HG03378 (cell line): ENCODE measurements at regions not wholly inside any gene's neighbourhood (a gene's known extent, or its start where the extent isn't known, plus 50 kb on each side); places are given as distances from the start of the nearest gene placed in this dataset.

Experiments used
- ATAC-seq: cut with Tn5 transposase; IDR thresholded peaks from one replicate; pipeline ENCODE4 v1.9.1; 2021; ENCODE audit warnings: mild to moderate bottlenecking, moderate library complexity; ENCODE audit not compliant: unreplicated experiment

DNA sequence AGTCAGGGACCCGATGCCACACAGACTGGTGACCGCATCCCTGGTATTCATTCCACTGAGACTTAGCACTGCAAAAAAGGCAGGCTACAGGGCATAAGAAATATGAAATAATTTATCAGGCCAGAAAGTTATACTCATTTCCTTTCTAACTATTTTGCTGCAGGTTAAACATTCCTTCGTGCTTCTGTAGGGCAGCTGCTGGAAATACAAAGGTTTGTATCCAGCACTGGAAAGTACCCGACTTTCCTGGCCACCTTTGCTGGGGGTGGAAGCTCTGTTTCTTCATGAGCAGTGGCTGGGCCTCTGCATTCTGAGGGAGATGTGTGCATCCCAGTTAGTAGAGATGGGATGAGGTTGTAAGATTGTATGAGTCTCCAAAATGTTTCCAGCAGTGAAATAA is 478.6 kb upstream of the WWC1 start:
- ATAC-seq = no peak

DNA sequence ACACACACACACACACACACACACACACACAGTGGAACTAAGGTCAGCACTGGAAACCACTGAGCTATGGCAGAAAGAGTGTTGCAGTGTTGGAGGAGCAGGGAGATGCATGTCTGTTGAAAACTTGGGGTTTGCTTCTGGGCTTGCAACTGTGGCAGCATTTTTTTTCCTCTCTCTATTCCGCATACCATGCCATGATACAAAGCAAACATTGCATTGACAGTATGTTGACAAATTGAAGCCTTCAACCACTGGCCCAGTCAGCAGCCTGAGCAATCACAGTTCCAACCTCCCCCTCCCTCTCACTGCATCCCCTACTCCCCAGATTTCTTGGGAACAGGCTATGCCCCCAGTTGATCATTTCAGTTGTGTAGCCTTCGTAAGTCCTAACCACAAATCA is 478.1 kb upstream of the WWC1 start:
- ATAC-seq = no peak

DNA sequence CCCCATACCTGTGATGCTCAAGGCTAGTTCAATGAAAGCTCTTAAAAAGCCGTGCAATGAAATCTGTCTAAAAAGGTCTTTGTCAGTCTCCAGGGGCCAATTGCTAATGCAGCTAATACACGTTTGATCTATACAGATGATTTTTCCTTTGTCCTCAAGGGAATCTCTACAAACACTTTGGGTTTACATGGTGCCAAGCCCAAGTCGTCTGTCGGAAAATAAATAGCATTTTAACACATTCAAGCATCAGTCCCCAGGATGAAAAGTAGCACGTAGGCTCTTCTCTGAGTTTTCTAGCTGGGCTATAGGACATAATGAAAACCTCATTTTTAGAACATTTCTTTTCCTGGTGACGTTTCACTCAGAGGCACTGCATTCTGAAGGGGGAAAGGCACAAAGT is 477.4 kb upstream of the WWC1 start:
- no peak for ATAC-seq

- no peak for ATAC-seq
Measured at GRCh38 chr5:167814828-167815227, 476.6 kb upstream of the WWC1 start.

DNA sequence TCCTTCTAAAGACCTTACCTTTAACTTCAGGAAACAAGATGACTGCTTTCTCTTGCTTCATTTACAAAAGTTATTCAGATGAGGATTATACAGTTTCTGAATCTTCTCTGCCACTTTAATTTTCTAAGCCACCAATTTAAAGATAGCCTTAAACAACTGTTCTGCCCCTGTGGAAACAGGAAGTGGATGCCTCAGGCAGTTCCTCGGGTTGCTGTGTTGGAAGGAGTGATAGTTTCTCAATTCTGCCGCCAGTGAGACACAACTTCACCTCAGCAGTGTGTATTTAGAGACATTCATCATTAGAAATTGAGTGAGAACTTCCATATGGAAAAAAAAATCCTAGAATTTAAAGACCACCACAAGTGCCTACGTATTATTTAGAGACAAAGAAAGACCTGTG is 475.1 kb upstream of the WWC1 start:
- no peak for ATAC-seq

GRCh38 chr5:167816864-167817263 is 474.6 kb upstream of the WWC1 start:
- no peak for ATAC-seq

DNA sequence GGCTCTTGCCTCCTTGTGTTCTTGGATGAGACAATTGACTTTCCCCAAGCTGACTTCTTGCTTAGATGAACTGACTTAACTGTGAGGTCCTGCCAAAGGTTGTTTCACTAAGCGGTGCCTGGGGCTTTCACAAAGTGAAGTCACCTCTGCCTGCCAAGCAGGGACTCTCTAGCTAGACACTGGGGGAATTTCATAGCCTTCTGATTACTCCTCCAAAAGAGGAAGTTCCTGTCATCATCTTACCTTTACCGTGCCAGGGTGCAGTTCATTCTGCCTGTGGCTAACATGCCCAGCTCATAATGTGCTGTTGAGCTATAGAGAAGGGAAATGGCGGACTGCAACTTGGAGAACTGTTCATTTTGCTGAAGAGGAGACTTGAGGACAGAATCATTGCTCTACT is 472.0 kb upstream of the WWC1 start:
- peak; percentile 98 for ATAC-seq

- ATAC-seq = no peak
Measured at GRCh38 chr5:167820101-167820990, 471.1 kb upstream of the WWC1 start.

- no peak for ATAC-seq
Measured at GRCh38 chr5:167821151-167821550, 470.3 kb upstream of the WWC1 start.

GRCh38 chr5:167821669-167822068 is 469.8 kb upstream of the WWC1 start:
- ATAC-seq = no peak

- ATAC-seq = no peak
Measured at GRCh38 chr5:167822241-167822640, 469.2 kb upstream of the WWC1 start.

DNA sequence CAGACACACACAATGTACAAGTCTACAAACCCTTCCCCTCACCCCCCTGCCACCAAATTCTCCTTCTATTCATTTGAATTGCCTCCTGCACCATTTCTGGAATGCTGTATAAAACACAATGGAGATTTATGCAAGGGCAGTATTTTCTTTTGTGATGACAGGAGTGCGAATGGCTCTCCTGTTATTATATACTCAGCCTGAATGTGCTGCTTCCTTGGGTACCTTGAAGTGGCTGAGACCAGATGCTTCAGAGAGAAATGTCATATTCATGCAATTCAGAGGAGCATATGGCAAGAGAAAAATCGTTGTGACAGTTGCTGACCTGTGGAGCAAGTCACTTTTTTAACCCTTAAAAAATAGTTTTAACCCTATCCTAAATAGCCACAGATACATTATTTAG is 468.0 kb upstream of the WWC1 start:
- no peak for ATAC-seq

- no peak for ATAC-seq
Measured at GRCh38 chr5:167827766-167828165, 463.7 kb upstream of the WWC1 start.

GRCh38 chr5:167831754-167832504 is 459.5 kb upstream of the WWC1 start:
- ATAC-seq = no peak

DNA sequence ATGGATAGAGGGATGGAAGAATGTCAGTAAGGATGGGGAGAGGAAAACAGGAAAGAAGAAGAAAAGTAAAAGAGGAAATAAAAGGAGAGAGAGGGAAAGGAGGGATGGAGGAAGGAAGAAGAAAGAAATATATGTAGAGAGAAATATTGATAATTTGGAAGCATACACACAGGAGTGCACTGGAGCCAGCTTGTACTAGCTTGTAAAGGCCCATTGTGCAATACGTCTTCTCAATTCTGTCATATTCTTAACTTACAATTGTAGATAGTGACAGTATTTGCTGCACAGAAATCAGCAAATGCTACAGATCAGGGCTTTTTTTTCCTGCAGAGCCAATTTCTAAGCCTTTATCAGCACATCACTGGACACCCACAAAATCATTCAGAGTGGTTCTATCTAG is 458.8 kb upstream of the WWC1 start:
- ATAC-seq = no peak

DNA sequence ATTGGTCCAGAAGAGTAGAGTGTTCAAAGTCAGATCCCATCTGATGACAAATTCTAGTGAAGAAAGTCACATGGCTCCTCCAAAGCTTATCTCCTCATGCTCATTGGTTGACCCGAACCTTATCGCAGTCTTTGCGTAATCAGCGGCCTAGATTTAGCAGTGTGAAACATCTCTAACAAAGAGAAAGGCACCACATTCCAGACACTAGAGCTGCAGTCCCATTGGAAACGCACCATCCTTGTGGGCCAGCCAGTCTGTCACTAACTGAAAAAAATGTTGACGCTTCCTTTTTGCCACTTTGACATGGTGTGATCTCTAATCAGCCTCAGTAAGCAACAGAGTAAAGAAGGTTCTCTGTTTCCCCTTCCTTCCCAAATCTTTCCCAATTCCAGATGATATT is 458.0 kb upstream of the WWC1 start:
- ATAC-seq = no peak

DNA sequence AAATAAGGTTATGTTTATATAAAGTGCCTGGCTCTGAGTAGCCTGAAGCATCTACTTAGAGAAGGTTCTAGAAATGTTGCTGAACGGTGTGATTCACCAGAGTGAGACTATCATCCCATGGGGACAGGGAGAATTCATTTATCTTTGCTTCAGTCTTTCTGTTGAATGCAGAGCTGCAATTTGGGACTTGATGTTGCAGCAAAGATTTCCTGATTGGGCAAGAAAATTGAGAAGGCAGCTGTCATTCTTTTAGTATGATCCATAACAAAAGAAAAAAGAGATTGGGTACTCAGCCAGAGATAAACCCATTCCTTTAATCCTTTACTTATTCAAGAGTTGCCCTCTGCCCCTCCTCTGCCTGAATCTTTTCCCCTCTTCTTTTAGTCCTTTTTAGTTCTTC is 456.3 kb upstream of the WWC1 start:
- ATAC-seq = no peak

- no peak for ATAC-seq
Measured at GRCh38 chr5:167837127-167837526, 454.3 kb upstream of the WWC1 start.

DNA sequence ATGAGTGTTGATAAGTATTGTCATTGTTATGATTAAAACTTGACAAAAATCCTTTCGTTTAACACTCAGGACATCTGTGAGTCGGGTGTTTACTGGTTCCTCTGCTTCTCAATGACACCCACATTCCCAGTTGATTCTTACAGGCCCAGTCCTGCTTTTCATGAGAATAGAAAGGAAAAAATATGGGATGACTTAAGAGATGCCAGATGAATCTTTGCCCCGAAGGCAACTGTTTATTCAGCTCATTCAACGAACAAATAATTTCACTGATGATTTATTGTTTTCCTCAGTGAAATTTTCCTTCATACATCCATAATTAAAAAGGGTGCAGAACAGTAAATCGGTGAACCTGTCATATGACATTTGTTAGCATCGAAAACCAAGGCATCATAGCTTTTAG is 452.4 kb upstream of the WWC1 start:
- ATAC-seq = no peak

DNA sequence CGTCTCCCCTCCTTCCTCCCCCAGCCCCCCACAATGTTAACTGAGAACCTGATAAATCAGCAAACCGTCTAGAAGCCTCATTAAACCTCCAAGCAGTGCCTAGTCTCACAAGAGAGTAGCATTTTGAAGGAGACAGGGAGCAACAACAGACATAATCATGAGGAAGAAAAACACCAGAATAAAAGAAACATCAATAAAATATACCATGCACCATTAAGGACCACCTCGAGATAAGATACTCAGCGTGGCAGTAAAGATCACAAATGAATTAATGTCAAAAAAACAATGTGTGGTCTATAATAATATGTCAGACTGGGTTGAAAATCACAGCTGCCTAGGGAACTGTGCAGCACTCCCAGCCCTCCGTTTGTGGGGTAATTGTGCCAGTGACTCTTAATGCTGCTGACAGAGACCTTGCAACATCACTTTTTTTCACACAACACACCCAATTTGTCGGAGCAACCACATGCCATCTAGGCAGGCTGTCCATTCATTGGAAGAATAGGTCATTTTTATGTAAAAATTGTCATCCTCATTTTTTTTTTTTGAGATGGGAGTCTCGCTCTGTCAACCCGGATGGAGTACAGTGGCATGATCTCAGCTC is 450.8 kb upstream of the WWC1 start:
- no peak for ATAC-seq

DNA sequence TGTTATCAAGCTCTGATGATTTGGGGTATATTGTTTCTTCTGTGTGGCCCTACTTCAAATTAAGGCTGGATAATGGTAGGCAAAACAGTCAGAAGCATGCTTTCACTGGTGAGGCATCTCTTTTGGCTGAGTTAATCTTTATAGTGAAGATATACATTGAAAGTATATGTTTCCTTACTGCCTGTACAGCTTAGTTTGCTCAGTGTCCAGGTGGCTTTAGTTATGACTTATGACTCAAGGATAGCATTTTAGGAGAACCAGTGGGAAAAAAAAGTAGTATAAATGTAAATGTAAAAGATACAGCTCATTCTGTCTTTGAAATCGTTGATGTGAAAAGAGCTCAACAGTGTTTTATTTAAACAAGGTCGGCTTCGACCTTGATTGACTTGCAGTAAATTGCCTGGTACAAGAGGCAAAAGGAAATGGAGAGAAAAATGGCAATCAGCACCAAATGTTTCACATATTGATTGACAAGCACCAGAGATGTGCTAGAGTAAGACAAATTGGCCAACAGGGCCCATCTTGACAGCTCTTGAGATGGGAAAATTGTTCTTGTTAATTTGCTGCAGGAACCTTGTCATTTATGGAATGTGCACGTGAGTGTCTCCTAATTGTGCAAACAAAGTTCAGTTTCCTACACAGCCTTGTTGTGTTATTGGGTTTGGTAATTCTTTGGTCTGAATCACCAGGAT is 447.4 kb upstream of the WWC1 start:
- no peak for ATAC-seq
